ENCODE measurements at regions not wholly inside any gene's neighbourhood (a gene's known extent, or its start where the extent isn't known, plus 50 kb on each side); places are given as distances from the start of the nearest gene placed in this dataset.
A peak's percentile ranks its signal among the peaks of the same experiment; 100 is the strongest.
"Not testable (repeated sequence)": the region's sequence is repeated elsewhere in the genome, so short reads cannot be mapped to it uniquely, and the experiment has no call there.

- no peak for TF ChIP-seq ZNF8 (CRISPR knock-in tag; IDR thresholded peaks at IDR 0.05)
- ATAC-seq, result no peak
Observed at GRCh38 chr2:160828076-160828475, 332.2 kb upstream of the TANK start.

GRCh38 chr2:160832381-160832780 lies 327.8 kb upstream of the TANK start:
- ATAC-seq, result not testable (repeated sequence)

- no peak for ATAC-seq
- TF ChIP-seq POU6F1 (CRISPR knock-in tag; IDR thresholded peaks at IDR 0.05; ENCODE audit: borderline replicate concordance, low read depth) (no peak), BACH2 (CRISPR knock-in tag; IDR thresholded peaks at IDR 0.05; ENCODE audit: borderline replicate concordance) (no peak), SNAI2 (CRISPR knock-in tag; IDR thresholded peaks at IDR 0.05) (no peak), GLIS3 (CRISPR knock-in tag; IDR thresholded peaks at IDR 0.05) (no peak), ZNF565 (CRISPR knock-in tag; conservative IDR thresholded peaks at IDR 0.05; ENCODE audit: low read depth) (no peak), ZFP30 (CRISPR knock-in tag; IDR thresholded peaks at IDR 0.05) (no peak), TCF4 (CRISPR knock-in tag; IDR thresholded peaks at IDR 0.05; ENCODE audit: borderline replicate concordance) (no peak), ESRRG (CRISPR knock-in tag; IDR thresholded peaks at IDR 0.05) (no peak), PPARA (CRISPR knock-in tag; IDR thresholded peaks at IDR 0.05; ENCODE audit: borderline replicate concordance) (no peak), CSRNP3 (CRISPR knock-in tag; IDR thresholded peaks at IDR 0.05) (no peak), PATZ1 (CRISPR knock-in tag; IDR thresholded peaks at IDR 0.05; ENCODE audit: borderline replicate concordance) (no peak), CSDC2 (CRISPR knock-in tag; IDR thresholded peaks at IDR 0.05) (no peak), RARB (CRISPR knock-in tag; IDR thresholded peaks at IDR 0.05) (no peak), TSHZ2 (CRISPR knock-in tag; IDR thresholded peaks at IDR 0.05) (no peak), ARNTL (CRISPR knock-in tag; IDR thresholded peaks at IDR 0.05; ENCODE audit: borderline replicate concordance, low read depth) (no peak), ZNF70 (CRISPR knock-in tag; IDR thresholded peaks at IDR 0.05) (no peak), ISL1 (CRISPR knock-in tag; IDR thresholded peaks at IDR 0.05) (no peak), ZNF8 (CRISPR knock-in tag; IDR thresholded peaks at IDR 0.05) (no peak)
Observed at GRCh38 chr2:160835166-160835565, 325.1 kb upstream of the TANK start.

GRCh38 chr2:160836755-160837154 lies 323.5 kb upstream of the TANK start:
- TF ChIP-seq GLIS3 (CRISPR knock-in tag; IDR thresholded peaks at IDR 0.05) (no peak), PPARA (CRISPR knock-in tag; IDR thresholded peaks at IDR 0.05; ENCODE audit: borderline replicate concordance) (no peak), BACH2 (CRISPR knock-in tag; IDR thresholded peaks at IDR 0.05; ENCODE audit: borderline replicate concordance) (no peak), CREB5 (CRISPR knock-in tag; IDR thresholded peaks at IDR 0.05; ENCODE audit: low read depth) (no peak), SNAI2 (CRISPR knock-in tag; IDR thresholded peaks at IDR 0.05) (no peak), ESRRG (CRISPR knock-in tag; IDR thresholded peaks at IDR 0.05) (no peak), CSDC2 (CRISPR knock-in tag; IDR thresholded peaks at IDR 0.05) (no peak), ARNTL (CRISPR knock-in tag; IDR thresholded peaks at IDR 0.05; ENCODE audit: borderline replicate concordance, low read depth) (no peak), OSR1 (CRISPR knock-in tag; IDR thresholded peaks at IDR 0.05) (no peak), ZFP3 (CRISPR knock-in tag; IDR thresholded peaks at IDR 0.05) (no peak), TOX (CRISPR knock-in tag; IDR thresholded peaks at IDR 0.05; ENCODE audit: borderline replicate concordance) (peak; percentile 83), ZC3H10 (CRISPR knock-in tag; IDR thresholded peaks at IDR 0.05) (peak; percentile 78), ZNF70 (CRISPR knock-in tag; IDR thresholded peaks at IDR 0.05) (no peak), ZNF8 (CRISPR knock-in tag; IDR thresholded peaks at IDR 0.05) (no peak), POU6F1 (CRISPR knock-in tag; IDR thresholded peaks at IDR 0.05; ENCODE audit: borderline replicate concordance, low read depth) (peak; percentile 25; the same call in 1 of the 2 replicates), ZFP30 (CRISPR knock-in tag; IDR thresholded peaks at IDR 0.05) (no peak), TCF4 (CRISPR knock-in tag; IDR thresholded peaks at IDR 0.05; ENCODE audit: borderline replicate concordance) (no peak), PATZ1 (CRISPR knock-in tag; IDR thresholded peaks at IDR 0.05; ENCODE audit: borderline replicate concordance) (peak; percentile 74; the same call in 1 of the 2 replicates), RARB (CRISPR knock-in tag; IDR thresholded peaks at IDR 0.05) (no peak), ISL1 (CRISPR knock-in tag; IDR thresholded peaks at IDR 0.05) (peak; percentile 71)
- ATAC-seq, result peak; percentile 99

Data from SK-N-SH treated with all-trans-retinoic acid at 6 μM for 48 hours (cell line).